ENCODE measurements at regions not wholly inside any gene's neighbourhood (a gene's known extent, or its start where the extent isn't known, plus 50 kb on each side); places are given as distances from the start of the nearest gene placed in this dataset.

- 64% methylated on average over 5 of the region's 6 CpGs for WGBS (ENCODE audit: insufficient coverage)
- ChIA-PET CTCF (no interaction called here), POLR2A (no interaction called here)
- no peak overlapping the region for H3K27ac ChIP-seq (ENCODE audit: low read length in 2 of 2)
- H3K9me3 Mint-ChIP-seq (ENCODE audit: insufficient read depth), result peaks cover 10% of the 10 kb centered on the region
- TF ChIP-seq CTCF (IDR thresholded peaks at IDR 0.05) (no peak), EZH2 (IDR thresholded peaks at IDR 0.05; ENCODE audit: borderline replicate concordance, insufficient read depth, low read depth, low read length, poor library complexity, severe bottlenecking) (no peak)
- H2AFZ ChIP-seq (ENCODE audit: insufficient read depth, low read depth, low read length, poor library complexity, severe bottlenecking), result no peak overlapping the region
- no peaks in the 10 kb centered on the region for H3K36me3 ChIP-seq (replicated peaks in 1 of 2; ENCODE audit: control extremely low read depth in 1 of 2, control insufficient read depth in 1 of 2, extremely low read depth in 1 of 2, insufficient read depth in 2 of 2, low read length in 1 of 2)
- no peak overlapping the region for H3K9ac ChIP-seq (ENCODE audit: low read length)
- peaks cover 0 to 4% (median 0%) of the 10 kb centered on the region in 3 donors for H3K9me3 ChIP-seq (ENCODE audit: control extremely low read depth in 1 of 3, control insufficient read depth in 2 of 3, insufficient read depth in 1 of 3, low read length in 2 of 3)
- no peak overlapping the region for H3K4me3 ChIP-seq (ENCODE audit: control extremely low read depth in 1 of 5, extremely low read depth in 1 of 5, insufficient read depth in 1 of 5, low read depth in 2 of 5, low read length in 4 of 5)
- H3K4me1 ChIP-seq (ENCODE audit: control insufficient read depth in 2 of 2, insufficient read depth in 2 of 2, low read length in 2 of 2), result no peaks in the 10 kb centered on the region
- no peaks in the 10 kb centered on the region for H3K4me1 Mint-ChIP-seq
- H3K27ac Mint-ChIP-seq, result no peak overlapping the region
- H3K27me3 Mint-ChIP-seq, result no peaks in the 10 kb centered on the region
- H3K4me2 ChIP-seq (replicated peaks; ENCODE audit: low read depth, low read length, poor library complexity, severe bottlenecking), result no peak overlapping the region
- H4K20me1 ChIP-seq (ENCODE audit: control insufficient read depth, insufficient read depth, low read length, poor library complexity, severe bottlenecking), result no peaks in the 10 kb centered on the region
- H3K79me2 ChIP-seq (ENCODE audit: control insufficient read depth, insufficient read depth, low read length), result no peaks in the 10 kb centered on the region
- H3K4me3 Mint-ChIP-seq, result no peak overlapping the region
- H3K27me3 ChIP-seq (replicated peaks in 1 of 4; ENCODE audit: control extremely low read depth in 1 of 4, control insufficient read depth in 3 of 4, insufficient read depth in 4 of 4, low read length in 3 of 4), result no peaks in the 10 kb centered on the region
- DNase-seq, result no peak
- intact Hi-C loops (cut with micrococcal nuclease), result no loop called here
- ATAC-seq (ENCODE audit: low read depth), result no peak
Observed at GRCh38 chr9:102362470-102363132, 624.2 kb upstream of the GRIN3A start.

GRCh38 chr9:102360846-102361245 is 622.4 kb upstream of the GRIN3A start:
- Histone ChIP-seq H3K36me3 (replicated peaks in 1 of 2; ENCODE audit: control extremely low read depth in 1 of 2, control insufficient read depth in 1 of 2, extremely low read depth in 1 of 2, insufficient read depth in 2 of 2, low read length in 1 of 2) (no peaks in the 10 kb centered on the region), H3K4me1 (ENCODE audit: control insufficient read depth in 2 of 2, insufficient read depth in 2 of 2, low read length in 2 of 2) (no peaks in the 10 kb centered on the region), H2AFZ (ENCODE audit: insufficient read depth, low read depth, low read length, poor library complexity, severe bottlenecking) (no peak overlapping the region), H3K9me3 (ENCODE audit: control extremely low read depth in 1 of 3, control insufficient read depth in 2 of 3, insufficient read depth in 1 of 3, low read length in 2 of 3) (peaks cover 0 to 4% (median 2%) of the 10 kb centered on the region in 3 donors), H3K79me2 (ENCODE audit: control insufficient read depth, insufficient read depth, low read length) (no peaks in the 10 kb centered on the region), H3K9ac (ENCODE audit: low read length) (no peak overlapping the region), H3K27ac (ENCODE audit: low read length in 2 of 2) (no peak overlapping the region), H3K4me2 (replicated peaks; ENCODE audit: low read depth, low read length, poor library complexity, severe bottlenecking) (no peak overlapping the region), H4K20me1 (ENCODE audit: control insufficient read depth, insufficient read depth, low read length, poor library complexity, severe bottlenecking) (no peaks in the 10 kb centered on the region), H3K27me3 (replicated peaks in 1 of 4; ENCODE audit: control extremely low read depth in 1 of 4, control insufficient read depth in 3 of 4, insufficient read depth in 4 of 4, low read length in 3 of 4) (no peaks in the 10 kb centered on the region), H3K4me3 (ENCODE audit: control extremely low read depth in 1 of 5, extremely low read depth in 1 of 5, insufficient read depth in 1 of 5, low read depth in 2 of 5, low read length in 4 of 5) (no peak overlapping the region)
- no peak for TF ChIP-seq EZH2 (IDR thresholded peaks at IDR 0.05; ENCODE audit: borderline replicate concordance, insufficient read depth, low read depth, low read length, poor library complexity, severe bottlenecking)
- TF ChIP-seq CTCF (IDR thresholded peaks at IDR 0.05), result no peak
- H3K27ac Mint-ChIP-seq, result no peak overlapping the region
- ChIA-PET POLR2A (no interaction called here), CTCF (no interaction called here)
- H3K27me3 Mint-ChIP-seq, result no peaks in the 10 kb centered on the region
- peaks cover 9% of the 10 kb centered on the region for H3K9me3 Mint-ChIP-seq (ENCODE audit: insufficient read depth)
- DNase-seq, result no peak
- ATAC-seq (ENCODE audit: low read depth), result no peak
- H3K4me1 Mint-ChIP-seq, result no peaks in the 10 kb centered on the region
- WGBS (ENCODE audit: insufficient coverage), result no CpG with 5 or more reads among the region's 1 CpG
- intact Hi-C loops (cut with micrococcal nuclease), result no loop called here
- H3K4me3 Mint-ChIP-seq, result no peak overlapping the region

Measured in B cell (primary cell).